ENCODE measurements at regions not wholly inside any gene's neighbourhood (a gene's known extent, or its start where the extent isn't known, plus 50 kb on each side); places are given as distances from the start of the nearest gene placed in this dataset.
"Not testable (repeated sequence)": the region's sequence is repeated elsewhere in the genome, so short reads cannot be mapped to it uniquely, and the experiment has no call there.

DNA sequence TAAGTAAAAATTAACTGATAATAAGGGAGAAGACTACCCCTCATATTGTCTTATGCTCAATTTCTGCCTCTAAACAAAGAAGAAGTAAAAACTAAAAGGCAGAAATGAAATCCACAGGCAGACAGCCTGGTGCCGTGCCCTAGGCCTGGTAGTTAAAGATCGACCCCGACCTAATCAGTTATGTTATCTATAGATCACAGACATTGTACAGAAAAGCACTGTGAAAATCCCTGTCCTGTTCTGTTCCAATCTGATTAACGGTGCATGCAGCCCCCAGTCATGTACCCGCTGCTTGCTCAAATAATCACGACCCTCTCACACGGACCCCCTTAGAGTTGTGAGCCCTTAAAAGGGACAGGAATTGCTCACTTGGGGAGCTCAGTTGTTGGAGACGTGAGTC is 465.9 kb downstream of the TRAM1L1 start:
- TF ChIP-seq, protein P1, sequence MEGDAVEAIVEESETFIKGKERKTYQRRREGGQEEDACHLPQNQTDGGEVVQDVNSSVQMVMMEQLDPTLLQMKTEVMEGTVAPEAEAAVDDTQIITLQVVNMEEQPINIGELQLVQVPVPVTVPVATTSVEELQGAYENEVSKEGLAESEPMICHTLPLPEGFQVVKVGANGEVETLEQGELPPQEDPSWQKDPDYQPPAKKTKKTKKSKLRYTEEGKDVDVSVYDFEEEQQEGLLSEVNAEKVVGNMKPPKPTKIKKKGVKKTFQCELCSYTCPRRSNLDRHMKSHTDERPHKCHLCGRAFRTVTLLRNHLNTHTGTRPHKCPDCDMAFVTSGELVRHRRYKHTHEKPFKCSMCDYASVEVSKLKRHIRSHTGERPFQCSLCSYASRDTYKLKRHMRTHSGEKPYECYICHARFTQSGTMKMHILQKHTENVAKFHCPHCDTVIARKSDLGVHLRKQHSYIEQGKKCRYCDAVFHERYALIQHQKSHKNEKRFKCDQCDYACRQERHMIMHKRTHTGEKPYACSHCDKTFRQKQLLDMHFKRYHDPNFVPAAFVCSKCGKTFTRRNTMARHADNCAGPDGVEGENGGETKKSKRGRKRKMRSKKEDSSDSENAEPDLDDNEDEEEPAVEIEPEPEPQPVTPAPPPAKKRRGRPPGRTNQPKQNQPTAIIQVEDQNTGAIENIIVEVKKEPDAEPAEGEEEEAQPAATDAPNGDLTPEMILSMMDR (IDR thresholded peaks at IDR 0.05 in 8 of 11, conservative IDR thresholded peaks at IDR 0.05 in 3 of 11), result not testable (repeated sequence)
- TF ChIP-seq POLR2A, POLR2AphosphoS5 (IDR thresholded peaks at IDR 0.05): not testable (repeated sequence)
